HCT116 (cell line): ENCODE measurements at regions not wholly inside any gene's neighbourhood (a gene's known extent, or its start where the extent isn't known, plus 50 kb on each side); places are given as distances from the start of the nearest gene placed in this dataset.

ENCODE experiments used
- ATAC-seq: fragments of 200-7000 bp; cut with Tn5 transposase; 2 replicates; pipeline ENCODE4 v1.9.1; 2020; ENCODE audit warnings: mild to moderate bottlenecking, moderate library complexity
- BruUV-seq: library from RNA; stranded (reverse); fragments of 400-500 nt; replicated peaks from 2 replicates; lab custom pipeline; 2021; lab: Mats Ljungman, UMichigan
- CTCF ChIA-PET: fragments of 300-600 bp; sonication (Branson Sonifier 250); formaldehyde crosslinking; loops from one replicate; lab custom pipeline; 2021; ENCODE audit warnings: antibody characterized with exemption; lab: Charles Lee
- POLR2A ChIA-PET: fragments of 300-600, 350-600 bp; sonication (Branson Sonifier 250); formaldehyde crosslinking; loops from one replicate; lab custom pipeline; 2021; ENCODE audit warnings: antibody characterized with exemption; lab: Charles Lee
- RAD21 ChIA-PET, 2 experiments: fragments of 300-600 bp; sonication (Branson Sonifier 250); formaldehyde crosslinking; loops; one replicate each; lab custom pipeline; 2023; ENCODE audit warnings: low total read pairs in 2 of 2; ENCODE audit not compliant: uncharacterized antibody in 2 of 2, unreplicated experiment in 2 of 2, low non-redundant PET in 1 of 2; lab: Charles Lee
- DNase-seq: peaks from one replicate; pipeline ENCODE4 v3.0.0-alpha.2; 2010; ENCODE audit warnings: low read depth, low spot score
- H2AFZ ChIP-seq: fragments of 200-600 bp; shearing (Covaris generic), sonication (generic); 2 replicates; pipeline ENCODE4 v1.6.1; 2017; ENCODE audit warnings: low read depth, mixed run types, mixed read lengths, antibody characterized with exemption, low read length; ENCODE audit not compliant: poor library complexity, severe bottlenecking
- H3K27ac ChIP-seq: 2 replicates; pipeline ENCODE4 v1.5.1; 2012; ENCODE audit warnings: low read depth, low read length
- H3K27me3 ChIP-seq: fragments of 200-600 bp; sonication (generic); 2 replicates; pipeline ENCODE4 v1.6.1; 2016; ENCODE audit warnings: mixed run types, low read length, mixed read lengths; ENCODE audit not compliant: insufficient read depth
- H3K36me3 ChIP-seq, 2 experiments: fragments of 200-500 bp in 1 of 2; fragments of 200-600 bp in 1 of 2; sonication (Bioruptor generic) in 1 of 2; sonication (generic) in 1 of 2; 2 replicates each; pipeline versions ENCODE4 v1.5.1 to v1.6.1; 2014 to 2016; ENCODE audit warnings: low read length in 2 of 2, inconsistent platforms in 1 of 2, mixed read lengths in 1 of 2, mixed run types in 1 of 2; ENCODE audit not compliant: insufficient read depth in 2 of 2, control insufficient read depth in 1 of 2
- H3K4me1 ChIP-seq, 2 experiments: fragments of 200-600 bp in 1 of 2; sonication (generic) in 1 of 2; 2 replicates each; pipeline versions ENCODE4 v1.5.1 to v1.6.1; 2012 to 2017; ENCODE audit warnings: low read length in 2 of 2, inconsistent platforms in 1 of 2, mild to moderate bottlenecking in 1 of 2, mixed read lengths in 1 of 2, mixed run types in 1 of 2, moderate library complexity in 1 of 2; ENCODE audit not compliant: insufficient read depth in 2 of 2, control insufficient read depth in 1 of 2
- H3K4me2 ChIP-seq: fragments of 200-600 bp; sonication (generic); 2 replicates; pipeline ENCODE4 v1.6.1; 2017; ENCODE audit warnings: mixed run types, low read length, mixed read lengths
- H3K4me3 ChIP-seq, 2 experiments: fragments of 200-600 bp in 1 of 2; sonication (generic) in 1 of 2; replicated peaks in 1 of 2; 2 replicates each; pipeline ENCODE4 v1.5.1; 2011 to 2016; ENCODE audit warnings: low read length in 2 of 2, control low read depth in 1 of 2, low read depth in 1 of 2, mild to moderate bottlenecking in 1 of 2, mixed read lengths in 1 of 2, mixed run types in 1 of 2
- H3K79me2 ChIP-seq: fragments of 200-600 bp; sonication (generic); 2 replicates; pipeline ENCODE4 v1.6.1; 2017; ENCODE audit warnings: mild to moderate bottlenecking, mixed run types, low read length, moderate library complexity, mixed read lengths; ENCODE audit not compliant: insufficient read depth
- H3K9ac ChIP-seq: fragments of 200-600 bp; sonication (generic); 2 replicates; pipeline ENCODE4 v1.6.1; 2016; ENCODE audit warnings: low read length, mixed read lengths
- H3K9me2 ChIP-seq: fragments of 200-600 bp; sonication (generic), shearing (Covaris generic); 2 replicates; pipeline ENCODE4 v1.6.1; 2017; ENCODE audit warnings: mixed run types, mild to moderate bottlenecking, moderate library complexity; ENCODE audit not compliant: insufficient read depth
- H3K9me3 ChIP-seq, 2 experiments: fragments of 200-500 bp in 1 of 2; fragments of 200-600 bp in 1 of 2; sonication (Bioruptor generic) in 1 of 2; sonication (generic) in 1 of 2; 2 replicates each; pipeline ENCODE4 v1.6.1; 2014 to 2017; ENCODE audit warnings: low read length in 2 of 2, mixed read lengths in 2 of 2, inconsistent platforms in 1 of 2, low read depth in 1 of 2, mild to moderate bottlenecking in 1 of 2, mixed run types in 1 of 2, moderate library complexity in 1 of 2; ENCODE audit not compliant: control insufficient read depth in 1 of 2, insufficient read depth in 1 of 2
- H4K20me1 ChIP-seq: fragments of 200-600 bp; sonication (generic), shearing (Covaris generic); 2 replicates; pipeline ENCODE4 v1.6.1; 2017; ENCODE audit warnings: mixed run types, mild to moderate bottlenecking, moderate library complexity; ENCODE audit not compliant: insufficient read depth
- ATF3 ChIP-seq: IDR thresholded peaks from 2 replicates; pipeline ENCODE4 v1.6.1; 2012
- CBX3 ChIP-seq: IDR thresholded peaks from 2 replicates; pipeline ENCODE4 v1.6.1; 2012; ENCODE audit warnings: low read depth
- CTCF ChIP-seq, 3 experiments: fragments of 200-600 bp in 1 of 3; sonication (generic) in 1 of 3; IDR thresholded peaks in 2 of 3; conservative IDR thresholded peaks in 1 of 3; 2 replicates each; pipeline ENCODE4 v1.5.1; 2012 to 2017; ENCODE audit warnings: low read depth in 2 of 3, low read length in 2 of 3, antibody characterized with exemption in 1 of 3, borderline replicate concordance in 1 of 3, control low read depth in 1 of 3, mild to moderate bottlenecking in 1 of 3, mixed read lengths in 1 of 3, mixed run types in 1 of 3, moderate library complexity in 1 of 3; ENCODE audit not compliant: insufficient read depth in 1 of 3
- ELF1 ChIP-seq: IDR thresholded peaks from 2 replicates; pipeline ENCODE4 v1.6.1; 2012; ENCODE audit warnings: low read depth, borderline replicate concordance
- MAX ChIP-seq: IDR thresholded peaks from 2 replicates; pipeline ENCODE4 v1.6.1; 2012
- REST ChIP-seq: IDR thresholded peaks from 2 replicates; pipeline ENCODE4 v1.6.1; 2012; ENCODE audit warnings: low read depth
- SRF ChIP-seq: IDR thresholded peaks from 2 replicates; pipeline ENCODE4 v1.6.1; 2012; ENCODE audit warnings: low read depth
- TCF7L2 ChIP-seq: IDR thresholded peaks from 2 replicates; pipeline ENCODE4 v1.7.0; 2011; ENCODE audit warnings: borderline replicate concordance, inconsistent platforms; ENCODE audit not compliant: insufficient read depth, insufficient read length; ENCODE audit errors: extremely low read depth
- ZNF274 ChIP-seq: fragments of 200-500 bp; sonication (Bioruptor generic); IDR thresholded peaks from 2 replicates; pipeline ENCODE4 v1.6.1; 2014; ENCODE audit warnings: mild to moderate bottlenecking, low read depth, low read length, inconsistent platforms
- intact Hi-C: fragments of 100-400 bp; cut with micrococcal nuclease; formaldehyde crosslinking; loops from 2 replicates; pipeline ENCODE4 v1.10.0; 2022

GRCh38 chr2:776487-776886, 99.3 kb upstream of the TMEM18 start:
- ChIA-PET RAD21 (no interaction called here), POLR2A (no interaction called here), CTCF (no interaction called here)
- Histone ChIP-seq H3K9me3 (no peaks in the 10 kb centered on the region), H3K79me2 (no peaks in the 10 kb centered on the region), H2AFZ (no peak overlapping the region), H3K36me3 (no peaks in the 10 kb centered on the region), H3K27me3 (no peaks in the 10 kb centered on the region), H3K4me3 (no peak overlapping the region), H4K20me1 (no peaks in the 10 kb centered on the region), H3K4me2 (no peak overlapping the region), H3K27ac (no peak overlapping the region), H3K4me1 (peaks cover 4 to 9% of the 10 kb centered on the region in 2 experiments; a peak in 3 of 4 replicates), H3K9ac (no peak overlapping the region), H3K9me2 (no peaks in the 10 kb centered on the region)
- ATAC-seq (no peak), DNase-seq (no peak)
- no peak for TF ChIP-seq REST
- no peak for TF ChIP-seq TCF7L2
- TF ChIP-seq SRF, result no peak
- no peak for TF ChIP-seq CTCF (IDR thresholded peaks at IDR 0.05 in 2 of 3, conservative IDR thresholded peaks at IDR 0.05 in 1 of 3; ENCODE audit: borderline replicate concordance in 1 of 3, insufficient read depth in 1 of 3, low read depth in 2 of 3, low read length in 2 of 3)
- TF ChIP-seq MAX, result no peak
- TF ChIP-seq ZNF274, result no peak
- no peak for TF ChIP-seq ATF3
- no peak for TF ChIP-seq CBX3
- no peak for TF ChIP-seq ELF1
- intact Hi-C loops, result no loop called here
- no TSS peak for BruUV-seq
